ENCODE measurements at regions not wholly inside any gene's neighbourhood (a gene's known extent, or its start where the extent isn't known, plus 50 kb on each side); places are given as distances from the start of the nearest gene placed in this dataset.

DNA sequence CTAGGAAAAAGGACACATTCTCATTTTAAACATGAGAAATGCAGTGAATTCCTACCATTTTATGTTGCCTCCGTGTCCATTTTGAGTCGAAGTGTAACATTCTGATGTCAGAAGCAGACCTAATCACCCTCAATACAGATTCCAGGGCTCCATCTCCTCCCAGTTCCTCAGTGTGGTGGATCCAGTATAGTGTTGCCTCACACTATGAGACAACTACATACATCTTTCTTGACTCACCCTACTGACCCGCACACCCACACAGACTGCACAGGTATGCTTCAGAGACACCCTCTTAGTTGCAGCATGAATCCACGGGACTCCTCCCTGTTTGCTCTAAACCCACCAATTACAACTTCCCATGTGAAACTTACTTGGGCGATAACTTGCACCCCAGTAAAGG is 564.9 kb downstream of the SEMA5A start:
- H3K4me3 ChIP-seq (ENCODE audit: low read depth in 1 of 2, low read length in 2 of 2), result no peak overlapping the region
- no peak overlapping the region for H3K27ac ChIP-seq (ENCODE audit: low read depth in 2 of 2, low read length in 1 of 2)
- H3K4me1 ChIP-seq (ENCODE audit: control insufficient read depth in 2 of 2, insufficient read depth in 2 of 2, low read length in 1 of 2), result no peaks in the 10 kb centered on the region
- 81 to 86% methylated on average over 5 of the region's 5 CpGs for WGBS, 2 donors
- peaks cover 0 to 2% of the 10 kb centered on the region in 2 donors for H3K9me3 ChIP-seq (ENCODE audit: control insufficient read depth in 2 of 2, insufficient read depth in 1 of 2, low read depth in 1 of 2, low read length in 1 of 2)
- no peaks in the 10 kb centered on the region for H3K36me3 ChIP-seq (ENCODE audit: control insufficient read depth in 2 of 2, insufficient read depth in 2 of 2, low read length in 1 of 2)
- H3K27me3 ChIP-seq (ENCODE audit: control insufficient read depth in 1 of 2, insufficient read depth in 2 of 2, low read length in 2 of 2), result no peaks in the 10 kb centered on the region

DNA sequence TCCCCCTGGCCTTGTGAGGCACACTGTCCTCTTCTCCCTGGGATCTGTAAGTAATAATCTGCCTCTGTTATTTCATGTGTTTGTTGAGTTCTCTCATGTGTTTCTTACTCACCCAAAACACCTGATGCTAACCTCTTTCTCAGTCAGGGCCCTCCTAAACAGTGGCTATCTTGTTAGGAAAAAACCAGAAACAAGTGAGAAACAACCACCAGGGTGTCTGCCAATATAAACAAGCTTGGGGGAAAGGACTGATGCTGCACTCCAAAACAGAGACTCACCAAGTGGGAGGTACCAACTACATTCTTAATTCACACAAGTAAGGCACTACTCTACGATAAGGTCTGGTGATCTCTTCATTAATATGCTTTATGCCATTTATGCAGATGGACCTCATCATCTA is 564.4 kb downstream of the SEMA5A start:
- peaks cover 0 to 2% of the 10 kb centered on the region in 2 donors for H3K9me3 ChIP-seq (ENCODE audit: control insufficient read depth in 2 of 2, insufficient read depth in 1 of 2, low read depth in 1 of 2, low read length in 1 of 2)
- WGBS, 2 donors, result 67 to 75% methylated on average over 1 of the region's 1 CpG
- H3K27ac ChIP-seq (ENCODE audit: low read depth in 2 of 2, low read length in 1 of 2), result no peak overlapping the region
- H3K4me3 ChIP-seq (ENCODE audit: low read depth in 1 of 2, low read length in 2 of 2), result no peak overlapping the region
- no peaks in the 10 kb centered on the region for H3K36me3 ChIP-seq (ENCODE audit: control insufficient read depth in 2 of 2, insufficient read depth in 2 of 2, low read length in 1 of 2)
- H3K27me3 ChIP-seq (ENCODE audit: control insufficient read depth in 1 of 2, insufficient read depth in 2 of 2, low read length in 2 of 2), result no peaks in the 10 kb centered on the region
- H3K4me1 ChIP-seq (ENCODE audit: control insufficient read depth in 2 of 2, insufficient read depth in 2 of 2, low read length in 1 of 2), result no peaks in the 10 kb centered on the region

DNA sequence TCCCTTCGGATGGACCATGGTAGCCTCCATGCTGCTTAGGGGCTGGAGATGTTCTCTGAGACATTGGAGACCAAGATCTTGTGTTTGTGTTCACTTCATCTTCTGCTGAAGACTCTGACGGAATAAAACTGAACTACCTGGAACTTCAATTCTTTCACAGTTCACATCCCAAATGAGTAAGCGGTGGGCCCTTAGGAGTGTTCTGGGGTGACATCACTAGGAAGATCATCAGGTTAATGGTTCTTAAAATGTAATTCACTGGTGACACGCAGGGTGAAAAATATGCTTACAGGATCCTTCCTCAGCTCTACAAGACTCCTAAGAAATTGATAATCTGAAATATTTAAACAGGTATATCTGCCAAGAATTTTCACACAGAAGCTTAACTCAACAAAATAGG is 561.5 kb downstream of the SEMA5A start:
- Histone ChIP-seq H3K36me3 (ENCODE audit: control insufficient read depth in 2 of 2, insufficient read depth in 2 of 2, low read length in 1 of 2) (no peaks in the 10 kb centered on the region), H3K27ac (ENCODE audit: low read depth in 2 of 2, low read length in 1 of 2) (no peak overlapping the region), H3K4me3 (ENCODE audit: low read depth in 1 of 2, low read length in 2 of 2) (no peak overlapping the region), H3K27me3 (ENCODE audit: control insufficient read depth in 1 of 2, insufficient read depth in 2 of 2, low read length in 2 of 2) (no peaks in the 10 kb centered on the region), H3K9me3 (ENCODE audit: control insufficient read depth in 2 of 2, insufficient read depth in 1 of 2, low read depth in 1 of 2, low read length in 1 of 2) (no peaks in the 10 kb centered on the region), H3K4me1 (ENCODE audit: control insufficient read depth in 2 of 2, insufficient read depth in 2 of 2, low read length in 1 of 2) (no peaks in the 10 kb centered on the region)
- 71 to 92% methylated on average over 4 of the region's 4 CpGs for WGBS, 2 donors
